Skeletal muscle tissue (tissue), 3 donors: ENCODE measurements at regions not wholly inside any gene's neighbourhood (a gene's known extent, or its start where the extent isn't known, plus 50 kb on each side); places are given as distances from the start of the nearest gene placed in this dataset.
"Not testable (repeated sequence)": the region's sequence is repeated elsewhere in the genome, so short reads cannot be mapped to it uniquely, and the experiment has no call there.

Source experiments
- H3K27ac ChIP-seq: one replicate; pipeline ENCODE4 v1.7.0; 2013; ENCODE audit warnings: mild to moderate bottlenecking, low read depth, low read length, inconsistent platforms
- H3K27me3 ChIP-seq, 3 donors: one replicate each; pipeline ENCODE4 v1.7.0; 2013; ENCODE audit warnings: low read length in 3 of 3; ENCODE audit not compliant: control insufficient read depth in 3 of 3, insufficient read depth in 3 of 3
- H3K36me3 ChIP-seq, 3 donors: one replicate each; pipeline ENCODE4 v1.7.0; 2013; ENCODE audit warnings: low read length in 3 of 3; ENCODE audit not compliant: control insufficient read depth in 3 of 3, insufficient read depth in 3 of 3
- H3K4me1 ChIP-seq, 3 donors: one replicate each; pipeline ENCODE4 v1.7.0; 2013; ENCODE audit warnings: low read length in 3 of 3, mild to moderate bottlenecking in 3 of 3; ENCODE audit not compliant: control insufficient read depth in 3 of 3, insufficient read depth in 3 of 3
- H3K4me3 ChIP-seq, 3 donors: one replicate each; pipeline ENCODE4 v1.7.0; 2013; ENCODE audit warnings: low read length in 3 of 3
- H3K9ac ChIP-seq, 3 donors: one replicate each; pipeline ENCODE4 v1.7.0; 2013; ENCODE audit warnings: low read length in 3 of 3, mild to moderate bottlenecking in 3 of 3, moderate library complexity in 2 of 3, low read depth in 1 of 3
- H3K9me3 ChIP-seq, 3 donors: one replicate each; pipeline ENCODE4 v1.7.0; 2013; ENCODE audit warnings: low read length in 3 of 3; ENCODE audit not compliant: control insufficient read depth in 3 of 3
- donor health status: Osteomylitis.

DNA sequence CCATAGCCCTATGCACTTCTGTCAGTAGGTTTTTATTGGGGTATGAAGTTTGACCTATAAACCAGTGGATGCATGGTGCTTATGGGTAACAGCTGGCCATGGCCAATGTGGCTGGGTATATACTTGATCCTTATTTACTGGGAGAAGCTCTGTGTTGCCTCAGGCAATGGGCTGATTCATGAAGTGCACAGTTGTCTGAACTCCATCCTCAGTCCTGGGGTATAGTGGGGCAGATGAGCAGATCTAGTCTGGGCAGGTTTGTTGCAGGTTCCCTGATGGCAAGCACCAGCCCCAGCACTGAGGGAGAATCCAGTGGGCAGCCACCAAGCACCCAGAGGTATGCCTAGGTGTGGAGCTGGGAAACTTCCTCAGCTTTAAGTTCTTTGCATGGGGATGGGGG lies 274.4 kb downstream of the TDRD3 start:
- no peaks in the 10 kb centered on the region for H3K4me1 ChIP-seq
- H3K9ac ChIP-seq: no peak overlapping the region
- no peak overlapping the region for H3K4me3 ChIP-seq
- peaks cover 0 to 2% (median 0%) of the 10 kb centered on the region in 3 donors for H3K9me3 ChIP-seq
- H3K27ac ChIP-seq: no peak overlapping the region
- no peaks in the 10 kb centered on the region for H3K36me3 ChIP-seq
- H3K27me3 ChIP-seq: peaks cover 0 to 2% (median 0%) of the 10 kb centered on the region in 3 donors

- no peaks in the 10 kb centered on the region for H3K9me3 ChIP-seq
- H3K4me1 ChIP-seq: no peaks in the 10 kb centered on the region
- no peak overlapping the region for H3K9ac ChIP-seq
- no peak overlapping the region for H3K27ac ChIP-seq
- no peak overlapping the region for H3K4me3 ChIP-seq
- H3K36me3 ChIP-seq: no peaks in the 10 kb centered on the region
- H3K27me3 ChIP-seq: no peaks in the 10 kb centered on the region
Observed at GRCh38 chr13:60663788-60664187, 266.8 kb downstream of the TDRD3 start.

- Histone ChIP-seq H3K27me3 (no peaks in the 10 kb centered on the region), H3K9ac (no peak overlapping the region), H3K9me3 (no peaks in the 10 kb centered on the region), H3K4me1 (no peaks in the 10 kb centered on the region), H3K36me3 (no peaks in the 10 kb centered on the region), H3K4me3 (no peak overlapping the region), H3K27ac (no peak overlapping the region)
Observed at GRCh38 chr13:60662595-60662994, 265.6 kb downstream of the TDRD3 start.

GRCh38 chr13:60661521-60661920 lies 264.5 kb downstream of the TDRD3 start:
- Histone ChIP-seq H3K36me3 (no peaks in the 10 kb centered on the region), H3K27ac (no peak overlapping the region), H3K9me3 (no peaks in the 10 kb centered on the region), H3K9ac (no peak overlapping the region), H3K4me3 (no peak overlapping the region), H3K4me1 (no peaks in the 10 kb centered on the region), H3K27me3 (no peaks in the 10 kb centered on the region)

GRCh38 chr13:60657586-60657985 lies 260.6 kb downstream of the TDRD3 start:
- H3K9me3 ChIP-seq, H3K4me1 ChIP-seq, H3K36me3 ChIP-seq, H3K27me3 ChIP-seq, H3K27ac ChIP-seq, H3K9ac ChIP-seq, H3K4me3 ChIP-seq: not testable (repeated sequence)

DNA sequence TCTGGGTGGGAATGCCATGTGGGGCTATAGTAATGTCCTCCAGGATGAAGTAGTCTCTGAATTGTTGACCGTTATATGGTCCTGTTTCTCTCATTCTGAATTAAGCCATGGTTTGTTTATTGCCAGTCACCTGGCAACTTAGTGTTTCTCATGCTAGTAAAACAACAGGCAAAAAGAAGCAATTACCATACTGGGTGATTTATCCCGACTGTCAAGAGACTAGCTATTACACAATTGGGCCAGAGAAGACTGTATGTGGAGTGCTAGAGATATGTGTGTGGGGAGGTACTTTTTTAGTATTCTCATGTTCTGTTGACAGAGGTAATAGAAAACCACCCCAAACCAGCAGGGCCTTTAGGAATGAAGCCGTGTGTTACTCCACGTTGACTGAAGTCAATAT lies 258.2 kb downstream of the TDRD3 start:
- no peaks in the 10 kb centered on the region for H3K36me3 ChIP-seq
- H3K27ac ChIP-seq: no peak overlapping the region
- H3K4me1 ChIP-seq: no peaks in the 10 kb centered on the region
- no peaks in the 10 kb centered on the region for H3K27me3 ChIP-seq
- H3K9ac ChIP-seq: no peak overlapping the region
- H3K9me3 ChIP-seq: no peaks in the 10 kb centered on the region
- H3K4me3 ChIP-seq: no peak overlapping the region

DNA sequence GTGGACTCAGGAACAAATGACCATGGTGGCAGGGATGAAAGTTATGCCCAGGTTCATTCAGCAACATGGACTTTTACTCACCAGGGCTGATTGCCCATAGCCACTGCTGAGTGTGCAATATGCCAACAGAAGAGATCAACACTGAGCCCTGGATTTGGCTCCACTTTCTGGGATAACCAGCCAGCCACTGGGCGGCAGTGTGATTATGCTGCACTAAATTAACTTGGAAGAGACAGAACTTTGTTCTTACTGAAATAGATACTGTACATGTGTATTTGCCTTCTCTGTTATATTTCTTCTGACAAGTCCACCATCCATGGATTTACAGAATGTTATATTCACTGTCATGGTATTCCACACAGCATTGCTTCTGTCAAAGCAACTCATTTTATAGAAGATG lies 257.4 kb downstream of the TDRD3 start:
- Histone ChIP-seq H3K9ac (no peak overlapping the region), H3K36me3 (no peaks in the 10 kb centered on the region), H3K4me1 (no peaks in the 10 kb centered on the region), H3K9me3 (no peaks in the 10 kb centered on the region), H3K4me3 (no peak overlapping the region), H3K27me3 (no peaks in the 10 kb centered on the region), H3K27ac (no peak overlapping the region)

DNA sequence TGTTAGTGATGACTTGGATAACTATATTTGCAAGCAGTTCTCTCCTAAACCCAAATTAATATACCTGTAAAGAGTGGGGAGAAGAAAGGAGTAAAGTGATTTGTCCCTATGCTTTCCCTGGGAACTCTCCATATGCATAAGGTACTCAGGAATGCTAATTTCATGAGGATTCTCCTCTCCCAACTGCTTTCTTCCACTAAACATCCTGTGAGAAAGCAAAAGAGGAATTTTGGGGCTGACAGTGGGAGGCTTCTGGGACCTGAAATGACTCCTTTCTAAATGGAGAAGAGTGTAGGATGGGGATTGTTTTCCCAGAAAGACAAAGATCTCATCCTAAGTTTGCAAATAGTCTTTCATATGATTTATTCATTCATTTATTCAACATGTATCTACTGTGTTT lies 250.5 kb downstream of the TDRD3 start:
- Histone ChIP-seq H3K4me3 (no peak overlapping the region), H3K27me3 (no peaks in the 10 kb centered on the region), H3K4me1 (no peaks in the 10 kb centered on the region), H3K9ac (no peak overlapping the region), H3K27ac (no peak overlapping the region), H3K9me3 (no peaks in the 10 kb centered on the region), H3K36me3 (no peaks in the 10 kb centered on the region)

- H3K9ac ChIP-seq: no peak overlapping the region
- H3K36me3 ChIP-seq: no peaks in the 10 kb centered on the region
- H3K9me3 ChIP-seq: no peaks in the 10 kb centered on the region
- no peaks in the 10 kb centered on the region for H3K4me1 ChIP-seq
- no peak overlapping the region for H3K27ac ChIP-seq
- H3K27me3 ChIP-seq: no peaks in the 10 kb centered on the region
- no peak overlapping the region for H3K4me3 ChIP-seq
Observed at GRCh38 chr13:60646620-60647019, 249.6 kb downstream of the TDRD3 start.

DNA sequence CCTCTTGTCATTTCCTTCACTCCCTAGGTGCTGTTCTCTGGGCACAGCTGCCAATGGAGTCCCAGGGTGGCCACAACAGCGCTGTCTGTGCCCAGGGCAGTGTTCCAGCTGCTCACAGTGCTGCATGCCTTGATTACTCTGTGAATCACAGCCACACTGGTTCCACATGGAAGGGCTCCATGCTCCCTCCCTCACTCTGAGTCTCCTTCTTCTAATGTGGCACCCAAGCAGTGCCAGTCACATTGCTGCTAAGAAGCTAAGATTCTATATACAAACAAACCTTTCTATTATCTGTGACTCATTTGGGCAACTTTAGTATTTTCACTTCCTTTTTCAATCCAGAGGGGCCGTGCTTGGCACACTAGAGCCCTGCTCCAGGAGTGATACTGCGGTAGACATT lies 248.7 kb downstream of the TDRD3 start:
- Histone ChIP-seq H3K4me1 (no peaks in the 10 kb centered on the region), H3K36me3 (no peaks in the 10 kb centered on the region), H3K9me3 (no peaks in the 10 kb centered on the region), H3K9ac (no peak overlapping the region), H3K4me3 (no peak overlapping the region), H3K27me3 (no peaks in the 10 kb centered on the region), H3K27ac (no peak overlapping the region)

DNA sequence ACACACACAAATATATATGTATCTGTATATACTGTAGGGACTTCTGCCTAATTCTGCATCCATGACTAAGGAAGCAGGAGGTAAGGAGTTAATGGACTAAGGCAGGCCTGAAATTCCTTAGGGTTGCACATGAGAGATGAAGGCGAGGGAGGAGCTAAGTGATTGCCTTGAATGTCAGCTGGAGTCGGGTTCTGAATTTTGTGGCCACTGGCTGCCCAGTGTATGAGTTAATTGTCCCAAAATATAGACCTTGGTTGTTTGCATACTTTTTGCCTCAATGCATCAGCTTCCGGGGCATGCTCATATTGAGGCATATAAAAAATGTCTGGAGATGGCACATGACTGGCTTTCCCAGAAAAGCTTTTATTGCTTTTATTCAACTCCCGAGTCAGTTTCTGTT lies 245.5 kb downstream of the TDRD3 start:
- Histone ChIP-seq H3K4me3 (no peak overlapping the region), H3K27me3 (no peaks in the 10 kb centered on the region), H3K9ac (no peak overlapping the region), H3K4me1 (no peaks in the 10 kb centered on the region), H3K9me3 (no peaks in the 10 kb centered on the region), H3K36me3 (no peaks in the 10 kb centered on the region), H3K27ac (no peak overlapping the region)
